ENCODE measurements at regions not wholly inside any gene's neighbourhood (a gene's known extent, or its start where the extent isn't known, plus 50 kb on each side); places are given as distances from the start of the nearest gene placed in this dataset.

GRCh38 chr1:30505853-30506252, 217.5 kb downstream of the MATN1 start:
- TF ChIP-seq POLR2AphosphoS5 (IDR thresholded peaks at IDR 0.05; ENCODE audit: low read depth, low read length) (no peak), REST (IDR thresholded peaks at IDR 0.05; ENCODE audit: insufficient read depth in 1 of 2, low read depth in 2 of 2, low read length in 2 of 2) (no peak)

Data from PFSK-1 (cell line).